WTC11 (cell line): ENCODE measurements at regions not wholly inside any gene's neighbourhood (a gene's known extent, or its start where the extent isn't known, plus 50 kb on each side); places are given as distances from the start of the nearest gene placed in this dataset.

ENCODE experiments used
- ATAC-seq: fragments of 200-7000 bp; cut with Tn5 transposase; 2 replicates; pipeline ENCODE4 v1.10.0; 2021; ENCODE audit warnings: mild to moderate bottlenecking, moderate library complexity
- CTCF ChIA-PET: fragments of 300-600 bp; sonication (Branson Sonifier 250); formaldehyde crosslinking; loops from one replicate; lab custom pipeline; 2021; ENCODE audit warnings: antibody characterized with exemption; lab: Charles Lee
- POLR2A ChIA-PET: fragments of 350-600 bp; sonication (Branson Sonifier 250); formaldehyde crosslinking; loops from one replicate; lab custom pipeline; 2021; ENCODE audit warnings: antibody characterized with exemption; lab: Charles Lee
- DNase-seq: peaks from one replicate; pipeline ENCODE4 v3.0.0; 2021; ENCODE audit warnings: low spot score
- H3K27ac Mint-ChIP-seq: 2 replicates; pipeline ENCODE4 v1.8.0; 2021; ENCODE audit warnings: mixed read lengths
- H3K27me3 Mint-ChIP-seq: 2 replicates; pipeline ENCODE4 v1.8.0; 2021; ENCODE audit warnings: low read depth, mild to moderate bottlenecking, moderate library complexity, mixed read lengths
- H3K36me3 Mint-ChIP-seq: 2 replicates; pipeline ENCODE4 v1.8.0; 2021; ENCODE audit warnings: mixed read lengths
- H3K4me1 Mint-ChIP-seq: 2 replicates; pipeline ENCODE4 v1.8.0; 2022; ENCODE audit warnings: mixed read lengths
- H3K4me3 Mint-ChIP-seq: 2 replicates; pipeline ENCODE4 v1.8.0; 2021; ENCODE audit warnings: mild to moderate bottlenecking, moderate library complexity, mixed read lengths
- H3K9me3 Mint-ChIP-seq: 2 replicates; pipeline ENCODE4 v1.8.0; 2021; ENCODE audit warnings: mixed read lengths
- ESRRA ChIP-seq: sonication (generic); formaldehyde crosslinking; IDR thresholded peaks from 2 replicates; pipeline ENCODE4 v1.8.1; 2022; ENCODE audit warnings: mild to moderate bottlenecking, missing genetic modification reagents, borderline replicate concordance
- HMGA2 ChIP-seq: fragments of 250-450 bp; sonication (Bioruptor Pico); IDR thresholded peaks from 2 replicates; pipeline ENCODE4 v1.4.0; 2021; ENCODE audit warnings: mild to moderate bottlenecking, moderate library complexity
- IRF2 ChIP-seq: sonication (generic); formaldehyde crosslinking; IDR thresholded peaks from 2 replicates; pipeline ENCODE4 v1.8.0; 2022; ENCODE audit warnings: low read depth, missing genetic modification reagents, borderline replicate concordance
- JUN ChIP-seq: sonication (generic); formaldehyde crosslinking; IDR thresholded peaks from 2 replicates; pipeline ENCODE4 v1.8.0; 2023; ENCODE audit warnings: mild to moderate bottlenecking, missing genetic modification reagents
- PRRX2 ChIP-seq: fragments of 250-450 bp; sonication (Bioruptor Pico); IDR thresholded peaks from 2 replicates; pipeline ENCODE4 v1.8.0; 2021; ENCODE audit warnings: mild to moderate bottlenecking
- SP1 ChIP-seq: sonication (generic); formaldehyde crosslinking; conservative IDR thresholded peaks from 2 replicates; pipeline ENCODE4 v1.8.1; 2022; ENCODE audit warnings: missing genetic modification reagents
- ZBTB21 ChIP-seq: sonication (generic); formaldehyde crosslinking; IDR thresholded peaks from 2 replicates; pipeline ENCODE4 v1.8.1; 2023; ENCODE audit warnings: mild to moderate bottlenecking, missing genetic modification reagents, borderline replicate concordance
- ZNF416 ChIP-seq: fragments of 250-450 bp; sonication (Bioruptor Pico); IDR thresholded peaks from 2 replicates; pipeline ENCODE4 v1.9.0; 2021; ENCODE audit warnings: mild to moderate bottlenecking, inconsistent platforms
- TF ChIP-seq, protein P1 (sequence below): sonication (generic); formaldehyde crosslinking; IDR thresholded peaks from 2 replicates; pipeline ENCODE4 v1.8.1; 2022; ENCODE audit warnings: mild to moderate bottlenecking, missing genetic modification reagents, moderate library complexity, borderline replicate concordance
- TF ChIP-seq, protein P2 (sequence below): fragments of 250-450 bp; sonication (Bioruptor Pico); IDR thresholded peaks from 2 replicates; pipeline ENCODE4 v1.9.0; 2021; ENCODE audit warnings: mild to moderate bottlenecking, borderline replicate concordance
- TF ChIP-seq, protein P3 (sequence below): sonication (generic); formaldehyde crosslinking; IDR thresholded peaks from 2 replicates; pipeline ENCODE4 v1.8.0; 2022; ENCODE audit warnings: mild to moderate bottlenecking, missing genetic modification reagents
- TF ChIP-seq, protein P4 (sequence below): sonication (generic); formaldehyde crosslinking; IDR thresholded peaks from 2 replicates; pipeline ENCODE4 v1.8.1; 2023; ENCODE audit warnings: mild to moderate bottlenecking, missing genetic modification reagents, borderline replicate concordance
- TF ChIP-seq, protein P5 (sequence below): sonication (generic); formaldehyde crosslinking; IDR thresholded peaks from 2 replicates; pipeline ENCODE4 v1.8.1; 2022; ENCODE audit warnings: missing genetic modification reagents, borderline replicate concordance

DNA sequence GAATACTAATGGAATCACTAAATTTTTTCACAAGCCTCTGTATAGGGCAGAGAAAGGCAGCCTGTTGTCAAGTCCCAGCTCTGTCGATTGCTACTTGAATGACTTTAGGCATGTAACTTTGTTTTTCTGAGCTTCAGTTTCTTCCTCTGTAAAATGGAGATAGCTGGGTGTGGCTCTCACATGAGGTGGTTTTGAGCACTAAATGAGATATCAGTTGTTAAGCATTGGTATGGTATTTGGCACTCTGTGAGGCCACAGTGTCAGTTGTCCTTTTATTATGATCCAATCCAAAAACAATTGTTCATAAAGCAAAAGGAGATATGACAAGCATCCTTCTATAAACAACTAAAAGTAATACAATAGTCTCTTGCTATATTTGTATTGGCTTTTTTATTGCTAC, 120.6 kb downstream of the DUSP6 start:
- TF ChIP-seq, protein P1, sequence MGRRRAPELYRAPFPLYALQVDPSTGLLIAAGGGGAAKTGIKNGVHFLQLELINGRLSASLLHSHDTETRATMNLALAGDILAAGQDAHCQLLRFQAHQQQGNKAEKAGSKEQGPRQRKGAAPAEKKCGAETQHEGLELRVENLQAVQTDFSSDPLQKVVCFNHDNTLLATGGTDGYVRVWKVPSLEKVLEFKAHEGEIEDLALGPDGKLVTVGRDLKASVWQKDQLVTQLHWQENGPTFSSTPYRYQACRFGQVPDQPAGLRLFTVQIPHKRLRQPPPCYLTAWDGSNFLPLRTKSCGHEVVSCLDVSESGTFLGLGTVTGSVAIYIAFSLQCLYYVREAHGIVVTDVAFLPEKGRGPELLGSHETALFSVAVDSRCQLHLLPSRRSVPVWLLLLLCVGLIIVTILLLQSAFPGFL (CRISPR knock-in tag) = no peak
- TF ChIP-seq ZNF416 (CRISPR knock-in tag) = no peak
- TF ChIP-seq, all 79 proteins: peak for 0
- Mint-ChIP-seq H3K27ac (no peak overlapping the region), H3K4me1 (peaks cover 37% of the 10 kb centered on the region), H3K4me3 (no peak overlapping the region), H3K27me3 (no peaks in the 10 kb centered on the region; the same call in 1 of the 2 replicates), H3K9me3 (peaks cover 10% of the 10 kb centered on the region), H3K36me3 (no peaks in the 10 kb centered on the region)
- POLR2A ChIA-PET = no interaction called here
- DNase-seq (no peak), ATAC-seq (no peak)
- CTCF ChIA-PET = interaction anchor here (0.7 kb wide), 1 partner anchor 18 kb away, joined by 5 read pairs; no protein-coding TSS in a partner anchor

DNA sequence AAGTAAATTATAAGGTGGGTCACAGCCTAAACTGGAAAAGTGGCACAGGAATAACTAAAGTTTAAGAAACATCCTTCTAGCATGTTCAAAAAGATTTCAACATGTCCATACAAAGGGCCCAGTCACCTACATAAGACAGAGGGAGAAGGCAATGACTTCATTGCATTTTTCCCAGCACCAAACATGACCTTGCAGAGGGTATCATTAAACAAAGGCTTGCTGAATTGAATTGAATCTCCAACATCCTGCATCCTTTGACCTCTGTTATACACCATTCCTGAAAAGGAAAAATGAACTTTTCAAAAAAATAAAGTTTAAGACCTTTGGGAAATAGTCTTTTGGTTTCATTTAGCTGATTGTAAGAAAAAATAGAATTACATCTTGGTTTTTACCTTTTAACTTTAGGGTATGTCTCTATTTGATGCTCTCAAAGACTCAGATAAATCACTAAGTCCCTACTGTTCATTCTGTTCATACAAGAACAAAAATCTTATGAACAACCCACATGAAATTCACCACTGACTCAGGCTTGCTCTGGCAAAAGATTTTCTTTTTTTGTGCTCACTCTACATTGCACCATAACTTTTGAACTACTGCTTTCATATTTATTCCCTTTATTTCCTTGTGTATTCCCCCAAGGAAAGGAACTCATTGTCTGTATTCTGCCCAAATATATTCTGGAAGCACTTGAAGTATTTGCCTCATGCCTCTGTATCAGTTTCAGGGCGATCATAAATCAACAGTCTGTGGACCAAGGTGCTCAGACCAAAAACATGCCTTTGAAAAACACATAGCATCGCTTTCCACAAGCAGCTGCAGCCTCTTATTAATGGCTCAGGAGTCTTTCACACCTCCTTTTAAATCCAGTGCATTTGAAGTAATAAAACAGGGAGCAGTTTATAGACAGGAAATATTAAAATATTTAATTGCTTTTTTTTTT, 121.7 kb downstream of the DUSP6 start:
- no peak overlapping the region for H3K27ac Mint-ChIP-seq

DNA sequence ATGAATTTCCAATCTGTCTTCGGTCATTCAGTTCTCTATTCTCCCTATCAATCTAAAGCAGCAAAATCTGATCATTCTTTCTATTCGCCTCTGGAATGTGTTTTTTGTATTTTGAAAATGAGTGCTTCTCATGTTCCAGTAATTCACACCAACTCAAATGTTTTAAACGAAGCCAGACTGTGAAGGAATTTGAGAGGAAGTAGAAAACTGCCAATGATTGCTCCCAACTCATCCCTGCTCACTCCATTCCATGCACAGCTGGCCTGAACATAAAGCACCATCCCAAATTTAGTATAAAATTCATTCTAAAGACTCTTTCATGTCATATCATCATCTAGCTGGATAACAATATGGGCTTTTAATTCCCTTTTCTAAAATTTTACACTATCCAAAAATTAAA, 123.8 kb downstream of the DUSP6 start:
- ATAC-seq = no peak
- Mint-ChIP-seq H3K27ac (no peak overlapping the region), H3K27me3 (peaks cover 1% of the 10 kb centered on the region; the same call in 1 of the 2 replicates), H3K36me3 (peaks cover 3% of the 10 kb centered on the region; the same call in 1 of the 2 replicates), H3K9me3 (peaks cover 17% of the 10 kb centered on the region), H3K4me3 (no peak overlapping the region), H3K4me1 (peaks cover 50% of the 10 kb centered on the region)
- CTCF ChIA-PET = no interaction called here
- POLR2A ChIA-PET = no interaction called here
- DNase-seq = no peak
- TF ChIP-seq, protein P2, sequence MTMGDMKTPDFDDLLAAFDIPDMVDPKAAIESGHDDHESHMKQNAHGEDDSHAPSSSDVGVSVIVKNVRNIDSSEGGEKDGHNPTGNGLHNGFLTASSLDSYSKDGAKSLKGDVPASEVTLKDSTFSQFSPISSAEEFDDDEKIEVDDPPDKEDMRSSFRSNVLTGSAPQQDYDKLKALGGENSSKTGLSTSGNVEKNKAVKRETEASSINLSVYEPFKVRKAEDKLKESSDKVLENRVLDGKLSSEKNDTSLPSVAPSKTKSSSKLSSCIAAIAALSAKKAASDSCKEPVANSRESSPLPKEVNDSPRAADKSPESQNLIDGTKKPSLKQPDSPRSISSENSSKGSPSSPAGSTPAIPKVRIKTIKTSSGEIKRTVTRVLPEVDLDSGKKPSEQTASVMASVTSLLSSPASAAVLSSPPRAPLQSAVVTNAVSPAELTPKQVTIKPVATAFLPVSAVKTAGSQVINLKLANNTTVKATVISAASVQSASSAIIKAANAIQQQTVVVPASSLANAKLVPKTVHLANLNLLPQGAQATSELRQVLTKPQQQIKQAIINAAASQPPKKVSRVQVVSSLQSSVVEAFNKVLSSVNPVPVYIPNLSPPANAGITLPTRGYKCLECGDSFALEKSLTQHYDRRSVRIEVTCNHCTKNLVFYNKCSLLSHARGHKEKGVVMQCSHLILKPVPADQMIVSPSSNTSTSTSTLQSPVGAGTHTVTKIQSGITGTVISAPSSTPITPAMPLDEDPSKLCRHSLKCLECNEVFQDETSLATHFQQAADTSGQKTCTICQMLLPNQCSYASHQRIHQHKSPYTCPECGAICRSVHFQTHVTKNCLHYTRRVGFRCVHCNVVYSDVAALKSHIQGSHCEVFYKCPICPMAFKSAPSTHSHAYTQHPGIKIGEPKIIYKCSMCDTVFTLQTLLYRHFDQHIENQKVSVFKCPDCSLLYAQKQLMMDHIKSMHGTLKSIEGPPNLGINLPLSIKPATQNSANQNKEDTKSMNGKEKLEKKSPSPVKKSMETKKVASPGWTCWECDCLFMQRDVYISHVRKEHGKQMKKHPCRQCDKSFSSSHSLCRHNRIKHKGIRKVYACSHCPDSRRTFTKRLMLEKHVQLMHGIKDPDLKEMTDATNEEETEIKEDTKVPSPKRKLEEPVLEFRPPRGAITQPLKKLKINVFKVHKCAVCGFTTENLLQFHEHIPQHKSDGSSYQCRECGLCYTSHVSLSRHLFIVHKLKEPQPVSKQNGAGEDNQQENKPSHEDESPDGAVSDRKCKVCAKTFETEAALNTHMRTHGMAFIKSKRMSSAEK = no peak
- TF ChIP-seq, protein P1 (CRISPR knock-in tag) = no peak
- TF ChIP-seq PRRX2 (CRISPR knock-in tag) (no peak), ZBTB21 (CRISPR knock-in tag) (no peak), IRF2 (CRISPR knock-in tag) (no peak), JUN (no peak)

More for the DNA sequence above, 121.7 kb downstream of the DUSP6 start:
- Mint-ChIP-seq H3K9me3 (peaks cover 10% of the 10 kb centered on the region), H3K36me3 (no peaks in the 10 kb centered on the region), H3K4me1 (peaks cover 45% of the 10 kb centered on the region), H3K4me3 (no peak overlapping the region), H3K27me3 (no peaks in the 10 kb centered on the region; the same call in 1 of the 2 replicates)
- no peak for TF ChIP-seq ESRRA (CRISPR knock-in tag)
- TF ChIP-seq JUN = no peak
- TF ChIP-seq HMGA2 (CRISPR knock-in tag) = no peak
- TF ChIP-seq SP1 (CRISPR knock-in tag) = no peak
- TF ChIP-seq, protein P3, sequence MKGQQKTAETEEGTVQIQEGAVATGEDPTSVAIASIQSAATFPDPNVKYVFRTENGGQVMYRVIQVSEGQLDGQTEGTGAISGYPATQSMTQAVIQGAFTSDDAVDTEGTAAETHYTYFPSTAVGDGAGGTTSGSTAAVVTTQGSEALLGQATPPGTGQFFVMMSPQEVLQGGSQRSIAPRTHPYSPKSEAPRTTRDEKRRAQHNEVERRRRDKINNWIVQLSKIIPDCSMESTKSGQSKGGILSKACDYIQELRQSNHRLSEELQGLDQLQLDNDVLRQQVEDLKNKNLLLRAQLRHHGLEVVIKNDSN (CRISPR knock-in tag) = no peak
- TF ChIP-seq, protein P4, sequence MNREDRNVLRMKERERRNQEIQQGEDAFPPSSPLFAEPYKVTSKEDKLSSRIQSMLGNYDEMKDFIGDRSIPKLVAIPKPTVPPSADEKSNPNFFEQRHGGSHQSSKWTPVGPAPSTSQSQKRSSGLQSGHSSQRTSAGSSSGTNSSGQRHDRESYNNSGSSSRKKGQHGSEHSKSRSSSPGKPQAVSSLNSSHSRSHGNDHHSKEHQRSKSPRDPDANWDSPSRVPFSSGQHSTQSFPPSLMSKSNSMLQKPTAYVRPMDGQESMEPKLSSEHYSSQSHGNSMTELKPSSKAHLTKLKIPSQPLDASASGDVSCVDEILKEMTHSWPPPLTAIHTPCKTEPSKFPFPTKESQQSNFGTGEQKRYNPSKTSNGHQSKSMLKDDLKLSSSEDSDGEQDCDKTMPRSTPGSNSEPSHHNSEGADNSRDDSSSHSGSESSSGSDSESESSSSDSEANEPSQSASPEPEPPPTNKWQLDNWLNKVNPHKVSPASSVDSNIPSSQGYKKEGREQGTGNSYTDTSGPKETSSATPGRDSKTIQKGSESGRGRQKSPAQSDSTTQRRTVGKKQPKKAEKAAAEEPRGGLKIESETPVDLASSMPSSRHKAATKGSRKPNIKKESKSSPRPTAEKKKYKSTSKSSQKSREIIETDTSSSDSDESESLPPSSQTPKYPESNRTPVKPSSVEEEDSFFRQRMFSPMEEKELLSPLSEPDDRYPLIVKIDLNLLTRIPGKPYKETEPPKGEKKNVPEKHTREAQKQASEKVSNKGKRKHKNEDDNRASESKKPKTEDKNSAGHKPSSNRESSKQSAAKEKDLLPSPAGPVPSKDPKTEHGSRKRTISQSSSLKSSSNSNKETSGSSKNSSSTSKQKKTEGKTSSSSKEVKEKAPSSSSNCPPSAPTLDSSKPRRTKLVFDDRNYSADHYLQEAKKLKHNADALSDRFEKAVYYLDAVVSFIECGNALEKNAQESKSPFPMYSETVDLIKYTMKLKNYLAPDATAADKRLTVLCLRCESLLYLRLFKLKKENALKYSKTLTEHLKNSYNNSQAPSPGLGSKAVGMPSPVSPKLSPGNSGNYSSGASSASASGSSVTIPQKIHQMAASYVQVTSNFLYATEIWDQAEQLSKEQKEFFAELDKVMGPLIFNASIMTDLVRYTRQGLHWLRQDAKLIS = no peak
- TF ChIP-seq, protein P5, sequence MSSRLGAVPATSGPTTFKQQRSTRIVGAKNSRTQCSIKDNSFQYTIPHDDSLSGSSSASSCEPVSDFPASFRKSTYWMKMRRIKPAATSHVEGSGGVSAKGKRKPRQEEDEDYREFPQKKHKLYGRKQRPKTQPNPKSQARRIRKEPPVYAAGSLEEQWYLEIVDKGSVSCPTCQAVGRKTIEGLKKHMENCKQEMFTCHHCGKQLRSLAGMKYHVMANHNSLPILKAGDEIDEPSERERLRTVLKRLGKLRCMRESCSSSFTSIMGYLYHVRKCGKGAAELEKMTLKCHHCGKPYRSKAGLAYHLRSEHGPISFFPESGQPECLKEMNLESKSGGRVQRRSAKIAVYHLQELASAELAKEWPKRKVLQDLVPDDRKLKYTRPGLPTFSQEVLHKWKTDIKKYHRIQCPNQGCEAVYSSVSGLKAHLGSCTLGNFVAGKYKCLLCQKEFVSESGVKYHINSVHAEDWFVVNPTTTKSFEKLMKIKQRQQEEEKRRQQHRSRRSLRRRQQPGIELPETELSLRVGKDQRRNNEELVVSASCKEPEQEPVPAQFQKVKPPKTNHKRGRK (CRISPR knock-in tag) = no peak
- DNase-seq (no peak), ATAC-seq (no peak)
- ChIA-PET POLR2A (no interaction called here), CTCF (interaction anchor here (0.7 kb wide), 1 partner anchor 19 kb away, joined by 5 read pairs; no protein-coding TSS in a partner anchor)
